ENCODE measurements at regions not wholly inside any gene's neighbourhood (a gene's known extent, or its start where the extent isn't known, plus 50 kb on each side); places are given as distances from the start of the nearest gene placed in this dataset.

DNA sequence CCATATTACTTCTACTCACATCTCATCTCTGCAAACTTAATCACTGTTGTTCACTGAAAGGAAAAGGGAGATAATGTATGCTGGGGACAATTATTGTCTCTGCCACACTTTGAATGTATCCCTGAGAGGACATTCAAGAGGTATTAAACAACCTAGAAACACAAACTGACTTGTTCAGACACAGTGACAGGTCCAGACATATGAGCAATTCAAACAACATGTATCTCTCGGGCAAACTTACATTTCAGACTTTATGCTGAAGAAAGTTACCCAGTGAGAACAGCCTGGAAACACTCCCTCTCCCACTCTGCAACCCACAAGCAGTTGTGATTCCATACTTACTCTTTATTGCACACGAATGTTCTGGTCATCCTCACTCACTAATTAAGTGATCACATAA lies 968.7 kb upstream of the SLC10A2 start:
- H3K4me3 Mint-ChIP-seq, result no peak overlapping the region
- H3K27me3 Mint-ChIP-seq (ENCODE audit: insufficient read depth), result peaks cover 2% of the 10 kb centered on the region
- no peak overlapping the region for H3K27ac Mint-ChIP-seq
- Histone ChIP-seq H3K9me3 (ENCODE audit: control insufficient read depth, low read length) (no peaks in the 10 kb centered on the region), H3K27me3 (ENCODE audit: control insufficient read depth, insufficient read depth, low read length, poor library complexity, severe bottlenecking) (no peaks in the 10 kb centered on the region), H3K27ac (ENCODE audit: low read depth, low read length) (no peak overlapping the region), H3K36me3 (ENCODE audit: control insufficient read depth, insufficient read depth, low read length) (no peaks in the 10 kb centered on the region), H3K9ac (ENCODE audit: extremely low read depth, low read length, poor library complexity, severe bottlenecking) (no peak overlapping the region), H3K4me1 (ENCODE audit: control insufficient read depth, insufficient read depth, low read length) (no peaks in the 10 kb centered on the region), H3K4me3 (ENCODE audit: low read length) (no peak overlapping the region)
- TF ChIP-seq, protein P1, sequence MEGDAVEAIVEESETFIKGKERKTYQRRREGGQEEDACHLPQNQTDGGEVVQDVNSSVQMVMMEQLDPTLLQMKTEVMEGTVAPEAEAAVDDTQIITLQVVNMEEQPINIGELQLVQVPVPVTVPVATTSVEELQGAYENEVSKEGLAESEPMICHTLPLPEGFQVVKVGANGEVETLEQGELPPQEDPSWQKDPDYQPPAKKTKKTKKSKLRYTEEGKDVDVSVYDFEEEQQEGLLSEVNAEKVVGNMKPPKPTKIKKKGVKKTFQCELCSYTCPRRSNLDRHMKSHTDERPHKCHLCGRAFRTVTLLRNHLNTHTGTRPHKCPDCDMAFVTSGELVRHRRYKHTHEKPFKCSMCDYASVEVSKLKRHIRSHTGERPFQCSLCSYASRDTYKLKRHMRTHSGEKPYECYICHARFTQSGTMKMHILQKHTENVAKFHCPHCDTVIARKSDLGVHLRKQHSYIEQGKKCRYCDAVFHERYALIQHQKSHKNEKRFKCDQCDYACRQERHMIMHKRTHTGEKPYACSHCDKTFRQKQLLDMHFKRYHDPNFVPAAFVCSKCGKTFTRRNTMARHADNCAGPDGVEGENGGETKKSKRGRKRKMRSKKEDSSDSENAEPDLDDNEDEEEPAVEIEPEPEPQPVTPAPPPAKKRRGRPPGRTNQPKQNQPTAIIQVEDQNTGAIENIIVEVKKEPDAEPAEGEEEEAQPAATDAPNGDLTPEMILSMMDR (conservative IDR thresholded peaks at IDR 0.05), result no peak
- no peak for DNase-seq
- H3K4me1 Mint-ChIP-seq, result no peaks in the 10 kb centered on the region
- 90 to 100% methylated on average over 1 of the region's 2 CpGs for WGBS, 2 experiments (ENCODE audit: insufficient coverage in 1 of 2, insufficient read length in 1 of 2)
- H3K9me3 Mint-ChIP-seq, result peaks cover 3% of the 10 kb centered on the region
- no peaks in the 10 kb centered on the region for H3K36me3 Mint-ChIP-seq (ENCODE audit: low read depth)

DNA sequence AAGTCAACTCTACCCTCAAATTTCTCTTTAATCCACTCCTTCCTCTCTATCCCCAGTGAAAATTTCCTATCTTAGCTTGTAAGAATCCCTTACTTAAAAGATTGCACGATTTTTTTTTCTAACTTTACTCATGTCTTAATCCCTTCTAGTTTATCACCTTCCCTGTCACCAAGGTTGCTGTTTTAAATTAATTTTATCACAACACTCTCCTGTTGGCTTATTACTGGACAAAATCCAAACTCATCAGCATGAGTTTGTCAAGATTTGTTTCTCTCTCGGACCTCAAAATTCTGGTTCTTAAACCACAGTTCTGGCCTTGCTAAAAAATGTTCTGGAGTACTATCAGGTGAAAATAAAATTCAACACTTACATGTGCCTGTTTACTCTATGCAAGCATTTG lies 959.1 kb upstream of the SLC10A2 start:
- H3K27me3 ChIP-seq (ENCODE audit: control insufficient read depth, insufficient read depth, low read length, poor library complexity, severe bottlenecking), result no peaks in the 10 kb centered on the region

DNA sequence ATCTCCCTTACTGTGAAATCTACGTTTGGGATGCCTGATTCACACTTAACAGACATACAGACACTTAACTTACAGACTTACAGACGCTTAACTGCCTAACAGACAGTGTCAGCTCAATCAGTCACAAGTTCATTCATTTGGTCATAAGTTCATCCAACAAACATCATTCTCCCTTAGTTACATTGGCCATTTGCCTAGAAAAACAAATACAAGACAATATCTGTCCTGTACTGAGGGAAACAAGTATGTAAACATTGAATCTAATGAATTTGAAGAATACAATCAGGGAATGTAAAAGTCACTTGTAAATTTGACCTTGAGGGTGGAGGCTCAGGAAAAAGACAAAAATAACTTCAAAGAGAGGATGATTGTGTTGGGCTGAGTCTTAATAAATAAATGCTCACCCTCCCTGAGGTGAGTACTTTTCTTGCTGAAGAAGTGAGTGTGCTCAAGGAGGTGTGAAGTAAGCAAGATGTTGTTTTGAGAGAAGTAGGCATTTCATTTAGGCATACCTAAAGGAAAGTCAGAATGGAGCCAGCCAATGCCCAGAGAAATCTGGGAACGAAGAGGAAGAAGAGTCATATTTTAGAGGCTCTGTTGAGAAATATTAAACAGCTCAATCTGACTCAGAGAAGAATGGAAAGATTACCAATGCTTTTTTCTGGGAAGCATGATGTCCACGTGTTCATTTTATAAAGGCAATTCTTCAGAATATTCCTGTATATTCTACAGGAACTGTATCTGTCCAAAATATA lies 958.4 kb upstream of the SLC10A2 start:
- H3K4me3 Mint-ChIP-seq, result no peak overlapping the region
- no peak overlapping the region for H3K27ac Mint-ChIP-seq
- Histone ChIP-seq H3K4me3 (ENCODE audit: low read length) (no peak overlapping the region), H3K9me3 (ENCODE audit: control insufficient read depth, low read length) (no peaks in the 10 kb centered on the region), H3K4me1 (ENCODE audit: control insufficient read depth, insufficient read depth, low read length) (no peaks in the 10 kb centered on the region), H3K36me3 (ENCODE audit: control insufficient read depth, insufficient read depth, low read length) (no peaks in the 10 kb centered on the region), H3K9ac (ENCODE audit: extremely low read depth, low read length, poor library complexity, severe bottlenecking) (no peak overlapping the region), H3K27ac (ENCODE audit: low read depth, low read length) (no peak overlapping the region), H3K27me3 (ENCODE audit: control insufficient read depth, insufficient read depth, low read length, poor library complexity, severe bottlenecking) (no peaks in the 10 kb centered on the region)
- no peaks in the 10 kb centered on the region for H3K36me3 Mint-ChIP-seq (ENCODE audit: low read depth)
- no peaks in the 10 kb centered on the region for H3K9me3 Mint-ChIP-seq
- no peaks in the 10 kb centered on the region for H3K27me3 Mint-ChIP-seq (ENCODE audit: insufficient read depth)
- TF ChIP-seq, protein P1 (conservative IDR thresholded peaks at IDR 0.05), result no peak
- no peak for DNase-seq
- 88 to 90% methylated on average over 4 of the region's 4 CpGs for WGBS, 2 experiments (ENCODE audit: insufficient coverage in 1 of 2, insufficient read length in 1 of 2)
- H3K4me1 Mint-ChIP-seq, result peaks cover 2% of the 10 kb centered on the region

More for the DNA sequence above, 959.1 kb upstream of the SLC10A2 start:
- Mint-ChIP-seq H3K36me3 (ENCODE audit: low read depth) (no peaks in the 10 kb centered on the region), H3K4me1 (peaks cover 2% of the 10 kb centered on the region), H3K9me3 (no peaks in the 10 kb centered on the region), H3K4me3 (no peak overlapping the region), H3K27ac (no peak overlapping the region), H3K27me3 (ENCODE audit: insufficient read depth) (no peaks in the 10 kb centered on the region)
- no peak overlapping the region for H3K9ac ChIP-seq (ENCODE audit: extremely low read depth, low read length, poor library complexity, severe bottlenecking)
- H3K27ac ChIP-seq (ENCODE audit: low read depth, low read length), result no peak overlapping the region
- no peaks in the 10 kb centered on the region for H3K9me3 ChIP-seq (ENCODE audit: control insufficient read depth, low read length)
- no peaks in the 10 kb centered on the region for H3K4me1 ChIP-seq (ENCODE audit: control insufficient read depth, insufficient read depth, low read length)
- no peak for DNase-seq
- no peaks in the 10 kb centered on the region for H3K36me3 ChIP-seq (ENCODE audit: control insufficient read depth, insufficient read depth, low read length)
- TF ChIP-seq, protein P1 (conservative IDR thresholded peaks at IDR 0.05), result no peak
- no peak overlapping the region for H3K4me3 ChIP-seq (ENCODE audit: low read length)
- 85 to 100% methylated on average over 2 of the region's 2 CpGs for WGBS, 2 experiments (ENCODE audit: insufficient coverage in 1 of 2, insufficient read length in 1 of 2)

Measured in endodermal cell (in vitro differentiated cells).